ENCODE measurements at regions not wholly inside any gene's neighbourhood (a gene's known extent, or its start where the extent isn't known, plus 50 kb on each side); places are given as distances from the start of the nearest gene placed in this dataset.

DNA sequence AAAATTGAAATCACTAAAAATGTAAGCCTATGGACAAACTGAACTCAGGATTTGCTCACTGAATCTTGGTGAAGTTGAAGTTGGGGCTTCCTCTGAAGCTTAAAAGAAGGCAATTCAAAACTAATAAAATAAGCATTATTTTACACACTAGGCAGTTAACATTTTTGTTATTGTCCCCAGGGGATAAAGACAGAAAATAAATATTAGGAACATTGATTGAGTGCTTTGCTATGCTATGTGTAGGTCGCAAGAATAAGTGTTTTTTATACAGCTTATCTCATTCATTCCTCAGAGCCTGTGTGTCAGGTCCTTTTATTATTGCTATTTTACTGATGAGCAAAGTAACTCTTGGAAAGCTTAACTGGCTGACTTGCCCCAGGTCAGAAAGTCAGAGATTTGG, 82.2 kb downstream of the ZNF608 start:
- no peak for DNase-seq (ENCODE audit: low spot score)

DNA sequence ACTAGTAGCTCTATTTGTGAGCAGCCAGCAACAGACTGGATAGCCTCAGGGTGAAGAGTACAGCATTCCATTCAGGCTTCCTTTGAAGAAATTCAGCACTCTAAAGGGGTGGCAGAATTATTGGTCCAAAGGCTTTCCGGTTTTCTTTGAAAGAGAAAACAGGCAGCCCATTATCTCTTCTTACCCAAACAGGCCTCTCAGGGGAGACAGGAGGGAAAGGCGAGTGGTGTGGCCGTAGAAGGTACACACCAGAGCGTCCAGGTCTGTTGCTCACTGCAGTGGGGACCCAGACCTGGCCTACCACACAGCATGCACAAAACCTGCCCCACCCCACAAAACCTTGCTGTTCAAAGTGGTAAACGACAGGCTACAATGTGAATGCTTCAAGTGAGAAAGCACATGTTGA, 83.3 kb downstream of the ZNF608 start:
- DNase-seq (ENCODE audit: low spot score), result no peak

GRCh38 chr5:124662181-124662781, 84.2 kb downstream of the ZNF608 start:
- DNase-seq (ENCODE audit: low spot score), result no peak

DNA sequence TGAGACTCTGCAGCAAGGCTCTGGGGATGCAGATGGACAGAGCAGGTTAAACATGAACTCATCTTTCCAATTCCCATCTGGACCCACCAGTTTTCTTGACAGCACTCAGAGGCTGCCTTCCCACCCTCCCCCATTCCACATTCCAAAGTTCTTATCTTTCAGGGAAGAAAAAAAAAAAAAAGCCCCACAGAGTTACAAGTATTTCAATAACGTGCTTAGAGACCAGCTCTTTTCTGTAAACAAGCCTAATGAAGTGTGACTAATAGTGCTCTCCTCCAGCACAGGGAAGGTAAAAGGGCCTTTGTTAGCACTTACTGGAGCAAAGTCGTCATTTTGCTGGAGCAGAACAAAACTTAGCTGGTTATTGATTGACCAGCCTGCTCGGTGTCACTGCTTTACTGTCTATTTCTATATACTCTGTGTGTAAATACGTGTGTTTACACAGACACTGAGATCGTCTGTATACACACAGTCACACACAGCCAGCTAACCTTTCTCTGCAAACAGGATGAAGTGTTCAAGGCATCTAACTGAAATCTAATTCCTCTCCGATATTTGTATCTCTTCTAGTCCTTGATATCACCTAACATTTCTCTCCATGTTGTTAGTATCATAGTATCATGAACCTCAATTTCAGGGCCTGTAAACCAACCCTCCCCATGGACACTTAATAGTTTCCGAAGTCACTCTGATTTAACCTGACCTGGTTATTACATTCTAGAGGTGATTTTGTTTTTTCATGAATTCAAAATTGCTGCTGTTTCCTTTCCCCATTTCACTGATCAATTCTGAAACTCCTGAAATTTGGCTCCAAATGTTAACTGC, 84.9 kb downstream of the ZNF608 start:
- DNase-seq (ENCODE audit: low spot score), result no peak

DNA sequence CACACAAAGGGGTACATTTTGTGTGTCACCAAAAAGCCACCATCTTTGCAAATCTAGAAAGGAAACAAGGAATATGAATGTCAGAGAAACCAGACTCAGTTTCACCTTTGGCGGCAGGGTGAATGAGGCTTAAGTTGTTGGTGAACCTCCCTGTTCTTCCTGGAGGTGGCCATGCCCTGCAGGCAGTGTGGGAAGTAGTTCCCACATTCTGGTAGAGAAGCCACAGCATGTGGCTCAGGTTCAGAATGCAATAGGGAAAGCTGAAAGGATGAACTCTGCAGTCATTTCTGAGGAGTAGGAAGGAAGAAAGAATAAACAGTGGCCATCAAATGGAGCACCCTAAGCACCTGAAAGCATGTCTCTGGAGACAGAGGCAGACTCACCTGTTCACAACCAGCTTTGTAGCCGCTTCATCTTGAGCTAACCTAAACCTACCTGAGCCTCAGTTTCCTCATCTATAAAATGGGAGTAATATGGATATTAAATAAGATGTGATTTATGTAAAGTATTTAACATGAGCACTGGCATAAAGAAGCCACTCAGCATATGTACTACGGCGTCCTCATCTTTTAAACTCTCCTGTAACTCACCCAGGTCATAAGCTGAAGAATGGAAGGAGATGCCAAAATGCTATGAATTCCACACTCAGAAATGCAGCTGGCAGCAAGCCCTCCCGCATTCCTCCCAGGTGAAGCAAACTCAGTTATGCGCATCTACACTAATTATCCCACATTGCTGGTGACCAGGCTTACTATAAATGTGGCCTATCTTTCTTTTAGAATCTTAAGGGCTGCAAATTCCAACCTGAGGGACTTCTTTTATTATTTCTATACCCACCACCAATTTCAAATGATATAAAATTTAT, 86.0 kb downstream of the ZNF608 start:
- no peak for DNase-seq (ENCODE audit: low spot score)

DNA sequence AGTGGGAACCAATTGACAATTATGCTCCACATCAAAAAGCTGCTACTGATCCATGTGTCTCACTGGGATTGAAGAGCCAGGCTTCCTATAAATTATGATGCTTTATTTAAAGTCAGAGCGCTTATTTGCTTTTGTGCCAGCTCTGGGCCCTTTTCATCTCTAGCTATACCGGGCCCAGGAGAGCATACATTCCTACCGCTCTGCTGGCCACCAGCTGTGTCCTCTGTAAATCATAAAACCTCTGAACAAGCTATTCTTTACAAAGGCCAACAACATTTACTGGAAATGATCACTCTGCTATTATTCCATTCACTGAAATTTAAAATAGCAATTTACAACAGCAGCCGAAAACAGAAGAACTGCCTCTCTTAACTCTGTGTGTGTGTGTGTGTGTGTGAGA, 86.6 kb downstream of the ZNF608 start:
- no peak for DNase-seq (ENCODE audit: low spot score)

GRCh38 chr5:124658867-124659557, 87.4 kb downstream of the ZNF608 start:
- DNase-seq (ENCODE audit: low spot score), result no peak

- peak; percentile 36 for DNase-seq (ENCODE audit: low spot score)
Measured at GRCh38 chr5:124655921-124656511, 90.4 kb downstream of the ZNF608 start.

DNA sequence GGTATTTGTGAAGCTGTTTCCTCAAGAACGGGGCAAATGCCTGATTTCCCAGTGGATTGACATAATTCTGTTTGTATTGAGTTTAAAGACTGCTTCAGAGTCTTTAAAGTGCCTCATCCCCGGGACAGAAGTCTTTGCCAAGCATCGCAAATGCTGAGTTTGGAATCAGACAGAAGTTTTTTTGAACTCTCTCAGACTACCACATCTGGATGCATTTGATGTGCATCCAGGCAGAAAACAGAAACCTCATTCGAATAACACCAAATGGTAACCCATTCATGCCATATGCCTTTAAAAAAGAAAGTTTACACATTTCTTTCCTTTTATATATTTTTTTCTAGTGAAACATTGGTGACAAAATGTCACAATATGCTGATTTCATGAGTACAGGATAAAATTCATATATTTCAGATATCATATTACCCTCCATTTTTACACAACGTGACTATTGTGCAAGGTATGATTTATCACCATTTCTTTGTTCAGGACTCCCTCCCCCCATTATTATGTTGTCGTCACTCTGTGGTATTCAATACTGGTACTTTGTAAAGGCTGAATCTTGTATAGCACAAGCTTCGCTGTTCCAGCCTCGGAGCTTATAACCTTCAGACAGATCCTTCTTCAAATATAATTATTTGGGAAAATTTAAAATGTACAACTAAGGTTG, 91.1 kb downstream of the ZNF608 start:
- DNase-seq (ENCODE audit: low spot score), result no peak

DNA sequence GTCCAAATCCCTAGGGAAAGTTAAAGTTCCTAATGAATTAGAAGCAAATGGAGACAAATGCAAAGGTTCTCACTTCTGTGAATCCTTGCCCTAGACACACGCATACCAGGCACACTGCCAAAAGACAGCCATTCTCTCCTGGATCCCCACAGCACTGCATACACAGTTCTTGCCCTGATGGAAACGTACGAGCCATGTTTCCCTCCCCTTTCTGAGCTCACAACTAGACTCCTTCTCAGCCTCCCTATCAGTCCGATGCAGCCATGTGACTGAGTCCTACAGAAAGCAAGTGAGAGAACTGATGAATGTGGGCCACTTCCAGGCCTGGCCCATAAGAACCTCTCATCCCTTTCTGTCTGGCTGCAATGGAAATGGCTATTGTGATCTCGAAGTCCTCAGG, 92.0 kb downstream of the ZNF608 start:
- no peak for DNase-seq (ENCODE audit: low spot score)

GRCh38 chr5:124653666-124654065, 92.8 kb downstream of the ZNF608 start:
- DNase-seq (ENCODE audit: low spot score), result no peak

DNA sequence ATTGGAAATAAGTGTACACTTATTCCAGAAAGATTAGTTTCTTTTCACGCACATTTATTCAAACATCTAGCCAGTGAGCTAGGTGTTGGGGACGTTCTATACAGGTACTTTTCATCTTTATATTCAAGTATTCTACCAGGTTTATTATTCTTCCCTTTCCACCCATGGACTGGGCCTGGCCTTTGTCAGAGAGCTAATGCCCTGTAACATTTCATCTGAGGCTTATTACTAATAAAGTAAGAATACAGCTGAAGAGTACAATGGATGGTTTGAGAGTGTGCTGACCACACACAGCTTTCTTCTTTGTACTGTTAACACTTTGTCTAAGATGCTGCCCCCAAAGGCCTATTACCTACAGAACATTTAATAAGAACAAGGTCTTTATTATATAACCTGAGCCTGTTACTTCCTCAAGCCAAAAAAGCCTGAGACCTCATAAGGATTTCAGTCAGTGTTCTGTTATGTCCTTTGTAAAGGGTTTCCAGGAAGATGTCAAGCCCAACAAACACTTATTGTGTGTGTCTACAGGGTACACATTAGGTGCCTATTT, 93.5 kb downstream of the ZNF608 start:
- no peak for DNase-seq (ENCODE audit: low spot score)

DNA sequence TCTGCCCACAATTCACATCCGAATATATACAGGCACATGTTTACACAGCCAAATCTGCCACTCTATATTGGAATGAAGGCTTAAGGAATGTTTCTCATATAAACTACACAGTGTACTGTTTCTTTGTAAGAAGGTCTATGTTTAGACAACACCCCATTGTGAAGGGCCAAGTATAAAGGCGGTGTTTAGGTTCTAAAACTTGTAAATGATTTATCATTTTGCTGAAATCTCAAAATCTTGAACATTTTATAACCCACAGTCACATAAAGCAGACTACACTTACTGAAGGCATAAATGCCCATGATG, 94.0 kb downstream of the ZNF608 start:
- DNase-seq (ENCODE audit: low spot score), result no peak

- peak; percentile 78 for DNase-seq (ENCODE audit: low spot score)
Measured at GRCh38 chr5:124651663-124652513, 94.6 kb downstream of the ZNF608 start.

DNA sequence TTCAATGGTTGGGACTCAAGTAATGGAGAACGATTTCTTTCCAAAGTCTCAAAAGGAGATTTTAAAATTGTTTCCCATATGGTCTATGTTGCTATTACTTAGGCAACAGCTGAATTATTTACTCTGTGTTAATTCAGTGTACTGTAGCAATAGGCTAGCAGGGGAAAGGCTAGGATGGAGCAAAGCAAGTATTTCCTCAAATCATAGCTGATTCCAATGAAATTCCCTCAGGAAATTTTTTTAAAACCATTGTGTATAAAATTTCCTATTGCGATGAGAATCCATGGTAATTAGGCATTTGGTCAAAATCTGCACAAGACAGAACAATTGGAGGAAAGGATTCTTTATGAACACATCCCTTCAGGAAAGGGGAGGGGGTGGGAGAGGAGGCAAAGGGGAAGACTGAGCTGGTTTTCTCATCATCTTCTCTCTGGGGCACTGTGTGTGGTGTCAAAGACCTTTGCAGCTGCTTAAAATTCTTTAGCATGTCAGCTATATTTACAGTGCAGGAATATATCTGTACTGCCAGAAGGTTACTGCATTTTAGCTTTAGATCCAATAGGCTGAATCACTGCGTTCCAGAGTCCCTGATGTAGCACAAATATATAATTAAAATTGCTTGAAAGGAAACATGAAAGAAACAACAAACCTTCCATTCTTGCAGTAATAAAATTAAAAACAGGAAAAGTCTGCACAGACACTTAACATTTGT, 95.3 kb downstream of the ZNF608 start:
- DNase-seq (ENCODE audit: low spot score), result no peak

DNA sequence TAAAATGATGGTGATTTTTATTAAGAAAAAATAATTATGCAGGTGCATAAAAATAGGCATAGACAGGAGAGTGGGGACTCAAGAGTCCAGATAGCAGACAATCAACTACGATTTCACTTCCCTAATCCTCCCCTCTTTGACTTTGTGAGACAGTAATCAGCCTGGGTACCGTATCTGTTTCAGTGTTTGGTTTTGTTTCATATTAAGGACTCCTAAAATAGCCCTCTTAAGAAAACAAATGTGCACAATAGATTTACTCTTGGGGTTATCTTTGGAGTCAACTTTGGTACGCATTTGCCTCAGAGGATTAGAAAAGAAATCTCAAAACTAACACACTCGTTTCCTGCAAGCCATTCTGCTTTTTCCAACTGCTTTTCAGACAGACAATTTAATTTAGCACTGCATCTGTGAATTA, 96.3 kb downstream of the ZNF608 start:
- DNase-seq (ENCODE audit: low spot score), result peak; percentile 72

DNA sequence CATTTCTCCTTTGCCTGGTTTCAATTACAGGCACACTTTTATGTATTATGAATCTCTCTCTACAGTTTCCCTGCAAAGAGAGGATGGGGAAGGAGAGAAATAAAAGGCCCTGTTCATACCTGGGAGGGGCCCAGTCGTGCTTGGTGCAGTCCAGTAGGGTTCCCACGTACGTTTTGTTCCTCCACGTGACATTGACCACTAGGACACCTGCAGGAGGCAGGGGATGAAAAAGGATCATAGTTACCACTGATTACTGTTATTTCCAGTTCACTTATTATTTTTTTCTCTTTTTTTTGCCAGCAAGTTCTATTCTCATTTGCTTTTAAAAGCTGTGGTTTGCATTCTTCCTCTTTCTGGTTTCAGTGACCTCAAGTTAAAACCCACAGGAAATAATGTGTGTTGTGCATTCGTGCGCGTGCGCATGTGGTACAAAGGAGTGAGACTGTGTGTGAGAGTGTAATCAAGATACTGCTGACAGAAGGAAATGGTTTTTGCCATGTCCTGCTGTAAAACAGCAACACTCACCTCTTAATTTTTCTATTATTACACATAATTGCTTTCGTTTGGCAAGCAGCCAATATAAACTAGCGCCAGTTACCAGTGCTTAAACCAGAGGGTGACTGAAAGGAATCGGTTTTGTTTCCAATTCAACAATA, 96.8 kb downstream of the ZNF608 start:
- peak; percentile 81 for DNase-seq (ENCODE audit: low spot score)

- DNase-seq (ENCODE audit: low spot score), result no peak
Measured at GRCh38 chr5:124648902-124649467, 97.5 kb downstream of the ZNF608 start.

GRCh38 chr5:124647352-124647751, 99.1 kb downstream of the ZNF608 start:
- DNase-seq (ENCODE audit: low spot score), result no peak

All from germinal center (tissue), 1 donor.